Panc1 (cell line): ENCODE measurements at regions not wholly inside any gene's neighbourhood (a gene's known extent, or its start where the extent isn't known, plus 50 kb on each side); places are given as distances from the start of the nearest gene placed in this dataset.

Source experiments
- ATAC-seq: fragments of 200-7000 bp; cut with Tn5 transposase; 2 replicates; pipeline ENCODE4 v1.9.1; 2020; ENCODE audit warnings: mild to moderate bottlenecking, moderate library complexity
- BruUV-seq: library from RNA; stranded (reverse); fragments of 400-500 nt; replicated peaks from 2 replicates; lab custom pipeline; 2021; lab: Mats Ljungman, UMichigan
- CTCF ChIA-PET: fragments of 300-600 bp; sonication (Branson Sonifier 250); formaldehyde crosslinking; loops from one replicate; lab custom pipeline; 2022; ENCODE audit warnings: antibody characterized with exemption; lab: Charles Lee
- POLR2A ChIA-PET: fragments of 300-600 bp; sonication (Branson Sonifier 250); formaldehyde crosslinking; loops from one replicate; lab custom pipeline; 2022; ENCODE audit warnings: antibody characterized with exemption; lab: Charles Lee
- DNase-seq: peaks from one replicate; pipeline ENCODE4 v3.0.0-alpha.2; 2010; ENCODE audit warnings: low read depth, low spot score
- H3K27ac ChIP-seq: 2 replicates; pipeline ENCODE4 v1.5.1; 2011; ENCODE audit warnings: mild to moderate bottlenecking, low read length, inconsistent platforms
- H3K27me3 ChIP-seq: fragments of 200-500 bp; sonication (Bioruptor generic); 2 replicates; pipeline ENCODE4 v1.6.0; 2014; ENCODE audit warnings: low read length, inconsistent platforms; ENCODE audit not compliant: control insufficient read depth, insufficient read depth
- H3K36me3 ChIP-seq: fragments of 200-500 bp; sonication (Bioruptor generic); 2 replicates; pipeline ENCODE4 v1.5.1; 2014; ENCODE audit warnings: inconsistent platforms, mild to moderate bottlenecking, low read length, moderate library complexity; ENCODE audit not compliant: control insufficient read depth, insufficient read depth
- H3K4me1 ChIP-seq: 2 replicates; pipeline ENCODE4 v1.5.1; 2011; ENCODE audit warnings: inconsistent platforms, mild to moderate bottlenecking, low read length, moderate library complexity; ENCODE audit not compliant: control insufficient read depth, insufficient read depth
- H3K4me3 ChIP-seq, 2 experiments: 2 replicates each; pipeline ENCODE4 v1.5.1; 2011 to 2012; ENCODE audit warnings: low read depth in 2 of 2, low read length in 2 of 2, mild to moderate bottlenecking in 2 of 2, inconsistent platforms in 1 of 2, moderate library complexity in 1 of 2
- H3K9me3 ChIP-seq: fragments of 200-500 bp; sonication (Bioruptor generic); 2 replicates; pipeline ENCODE4 v1.5.1; 2014; ENCODE audit warnings: low read depth, mild to moderate bottlenecking, inconsistent platforms, low read length, moderate library complexity; ENCODE audit not compliant: control insufficient read depth, insufficient read depth
- CTCF ChIP-seq: fragments of 450-650 bp; IDR thresholded peaks from 2 replicates; pipeline ENCODE4 v1.5.1; 2017; ENCODE audit warnings: mild to moderate bottlenecking
- POLR2AphosphoS5 ChIP-seq: IDR thresholded peaks from 2 replicates; pipeline ENCODE4 v1.6.1; 2012; ENCODE audit warnings: mild to moderate bottlenecking, low read depth, low read length, moderate library complexity
- REST ChIP-seq, 2 experiments: IDR thresholded peaks; 2 replicates each; pipeline ENCODE4 v1.6.1; 2011 to 2012; ENCODE audit warnings: low read depth in 2 of 2, control low read depth in 1 of 2, low read length in 1 of 2, mild to moderate bottlenecking in 1 of 2, moderate library complexity in 1 of 2; ENCODE audit not compliant: insufficient read depth in 1 of 2
- SIN3A ChIP-seq: IDR thresholded peaks from 2 replicates; pipeline ENCODE4 v1.6.1; 2012; ENCODE audit warnings: low read depth, mild to moderate bottlenecking, low read length, moderate library complexity, borderline replicate concordance; ENCODE audit not compliant: insufficient read depth
- TCF7L2 ChIP-seq: IDR thresholded peaks from 2 replicates; pipeline ENCODE4 v1.6.1; 2011; ENCODE audit warnings: mild to moderate bottlenecking, low read depth, low read length, inconsistent platforms
- in situ Hi-C: cut with HindIII; loops from 2 replicates; pipeline ENCODE4 v1.10.0; 2016; ENCODE audit warnings: low sequenced_read_pairs, low pct_unique_long_range_greater_than_20kb
- intact Hi-C: fragments of 100-400 bp; cut with micrococcal nuclease; formaldehyde crosslinking; loops from one replicate; pipeline ENCODE4 v1.10.0; 2022; ENCODE audit not compliant: unreplicated experiment

DNA sequence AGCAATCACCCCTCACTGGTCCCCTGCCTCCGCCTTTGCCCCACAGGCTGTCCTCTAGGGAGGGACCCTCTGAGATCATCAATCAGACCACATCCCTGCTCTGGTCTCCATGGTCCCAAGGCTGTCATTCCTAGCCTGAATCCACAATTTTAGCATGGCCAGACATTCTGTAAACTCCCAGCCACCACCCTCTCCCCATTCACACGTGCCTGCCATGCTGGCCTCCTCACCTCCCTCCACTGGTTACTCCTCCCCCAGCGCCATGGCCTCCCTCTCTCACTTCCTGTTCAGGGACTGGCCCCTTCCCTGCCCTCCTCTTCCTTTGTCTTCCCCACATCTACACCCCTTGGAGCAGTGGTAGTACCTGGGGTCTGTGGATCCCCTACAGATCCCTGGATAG, 150.7 kb upstream of the MLN start:
- in situ Hi-C loops = no loop called here
- no peak for TF ChIP-seq POLR2AphosphoS5
- no peak for TF ChIP-seq CTCF
- no peak for TF ChIP-seq REST (IDR thresholded peaks at IDR 0.05; ENCODE audit: insufficient read depth in 1 of 2, low read depth in 2 of 2, low read length in 1 of 2)
- TF ChIP-seq TCF7L2 = no peak
- no peak for TF ChIP-seq SIN3A
- ChIA-PET CTCF (no interaction called here), POLR2A (interaction anchor here (0.7 kb wide), 1 partner anchor 71 kb away, joined by 3 read pairs; no protein-coding TSS in a partner anchor)
- DNase-seq (no peak), ATAC-seq (no peak)
- Histone ChIP-seq H3K9me3 (no peaks in the 10 kb centered on the region), H3K36me3 (no peaks in the 10 kb centered on the region), H3K4me1 (no peaks in the 10 kb centered on the region; the same call in 1 of the 2 replicates), H3K4me3 (no peak overlapping the region), H3K27ac (no peak overlapping the region), H3K27me3 (no peaks in the 10 kb centered on the region; the same call in 1 of the 2 replicates)
- intact Hi-C loops = no loop called here
- no TSS peak for BruUV-seq

GRCh38 chr6:33953171-33953570, 149.4 kb upstream of the MLN start:
- H3K4me1 ChIP-seq = no peaks in the 10 kb centered on the region; the same call in 1 of the 2 replicates
- BruUV-seq = no TSS peak
- H3K27me3 ChIP-seq = no peaks in the 10 kb centered on the region; the same call in 1 of the 2 replicates
- intact Hi-C loops (no loop called here), in situ Hi-C loops (no loop called here)
- H3K9me3 ChIP-seq = no peaks in the 10 kb centered on the region
- no peak for ATAC-seq
- H3K4me3 ChIP-seq = no peak overlapping the region
- no peak for TF ChIP-seq TCF7L2
- no peak for TF ChIP-seq REST (IDR thresholded peaks at IDR 0.05; ENCODE audit: insufficient read depth in 1 of 2, low read depth in 2 of 2, low read length in 1 of 2)
- TF ChIP-seq POLR2AphosphoS5 = no peak
- no peak for TF ChIP-seq CTCF
- TF ChIP-seq SIN3A = no peak
- DNase-seq = no peak
- H3K27ac ChIP-seq = no peak overlapping the region
- H3K36me3 ChIP-seq = no peaks in the 10 kb centered on the region
- CTCF ChIA-PET = no interaction called here
- POLR2A ChIA-PET = no interaction called here
